ENCODE measurements at regions not wholly inside any gene's neighbourhood (a gene's known extent, or its start where the extent isn't known, plus 50 kb on each side); places are given as distances from the start of the nearest gene placed in this dataset.

GRCh38 chr4:156456830-156457229, 503.2 kb upstream of the CTSO start:
- Histone ChIP-seq H3K27ac (no peak overlapping the region), H3K36me3 (no peaks in the 10 kb centered on the region), H3K27me3 (no peaks in the 10 kb centered on the region), H3K9me3 (no peaks in the 10 kb centered on the region), H3K4me3 (no peak overlapping the region), H3K4me1 (no peaks in the 10 kb centered on the region)
- intact Hi-C loops (cut with DNase I), result no loop called here
- DNase-seq, result no peak
- TF ChIP-seq POLR2A (IDR thresholded peaks at IDR 0.05), result no peak
- no peak for TF ChIP-seq POLR2AphosphoS5 (IDR thresholded peaks at IDR 0.05)
- no peak for TF ChIP-seq EP300 (IDR thresholded peaks at IDR 0.05)
- TF ChIP-seq, protein P1, sequence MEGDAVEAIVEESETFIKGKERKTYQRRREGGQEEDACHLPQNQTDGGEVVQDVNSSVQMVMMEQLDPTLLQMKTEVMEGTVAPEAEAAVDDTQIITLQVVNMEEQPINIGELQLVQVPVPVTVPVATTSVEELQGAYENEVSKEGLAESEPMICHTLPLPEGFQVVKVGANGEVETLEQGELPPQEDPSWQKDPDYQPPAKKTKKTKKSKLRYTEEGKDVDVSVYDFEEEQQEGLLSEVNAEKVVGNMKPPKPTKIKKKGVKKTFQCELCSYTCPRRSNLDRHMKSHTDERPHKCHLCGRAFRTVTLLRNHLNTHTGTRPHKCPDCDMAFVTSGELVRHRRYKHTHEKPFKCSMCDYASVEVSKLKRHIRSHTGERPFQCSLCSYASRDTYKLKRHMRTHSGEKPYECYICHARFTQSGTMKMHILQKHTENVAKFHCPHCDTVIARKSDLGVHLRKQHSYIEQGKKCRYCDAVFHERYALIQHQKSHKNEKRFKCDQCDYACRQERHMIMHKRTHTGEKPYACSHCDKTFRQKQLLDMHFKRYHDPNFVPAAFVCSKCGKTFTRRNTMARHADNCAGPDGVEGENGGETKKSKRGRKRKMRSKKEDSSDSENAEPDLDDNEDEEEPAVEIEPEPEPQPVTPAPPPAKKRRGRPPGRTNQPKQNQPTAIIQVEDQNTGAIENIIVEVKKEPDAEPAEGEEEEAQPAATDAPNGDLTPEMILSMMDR (IDR thresholded peaks at IDR 0.05), result no peak
- WGBS, 2 donors, result 52 to 78% methylated on average over 2 of the region's 2 CpGs

DNA sequence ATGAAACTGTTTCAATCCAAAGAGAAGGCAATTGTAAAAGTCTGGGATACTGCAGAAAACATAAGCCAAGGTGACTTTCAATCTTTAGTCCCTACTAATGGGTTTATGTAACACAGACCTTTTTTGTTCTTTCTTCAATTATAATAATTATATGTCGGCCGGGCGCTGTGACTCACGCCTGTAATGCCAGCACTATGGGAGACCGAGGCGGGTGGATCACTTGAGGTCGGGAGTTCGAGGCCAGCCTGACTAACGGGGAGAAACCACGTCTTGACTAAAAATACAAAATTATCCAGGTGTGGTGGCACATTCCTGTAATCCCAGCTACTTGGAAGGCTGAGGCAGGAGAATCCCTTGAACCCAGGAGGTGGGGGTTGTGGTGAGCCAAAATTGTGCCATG, 489.8 kb upstream of the CTSO start:
- H3K27me3 ChIP-seq, result no peaks in the 10 kb centered on the region
- DNase-seq, result no peak
- H3K9me3 ChIP-seq, result no peaks in the 10 kb centered on the region
- no peak overlapping the region for H3K27ac ChIP-seq
- TF ChIP-seq POLR2A (IDR thresholded peaks at IDR 0.05) (no peak), POLR2AphosphoS5 (IDR thresholded peaks at IDR 0.05) (no peak)
- TF ChIP-seq, protein P1 (IDR thresholded peaks at IDR 0.05), result no peak
- H3K4me3 ChIP-seq, result no peak overlapping the region
- intact Hi-C loops (cut with DNase I), result no loop called here
- H3K4me1 ChIP-seq, result no peaks in the 10 kb centered on the region
- WGBS, 2 donors, result 94 to 95% methylated on average over 10 of the region's 10 CpGs
- H3K36me3 ChIP-seq, result no peaks in the 10 kb centered on the region

- no peaks in the 10 kb centered on the region for H3K9me3 ChIP-seq
- no peak for DNase-seq
- intact Hi-C loops (cut with DNase I), result no loop called here
- no peak overlapping the region for H3K27ac ChIP-seq
- H3K4me1 ChIP-seq, result no peaks in the 10 kb centered on the region
- H3K4me3 ChIP-seq, result no peak overlapping the region
- no peaks in the 10 kb centered on the region for H3K36me3 ChIP-seq
- H3K27me3 ChIP-seq, result no peaks in the 10 kb centered on the region
- TF ChIP-seq EP300 (IDR thresholded peaks at IDR 0.05), result no peak
- TF ChIP-seq, protein P1 (IDR thresholded peaks at IDR 0.05), result no peak
- TF ChIP-seq POLR2AphosphoS5 (IDR thresholded peaks at IDR 0.05), result no peak
- TF ChIP-seq POLR2A (IDR thresholded peaks at IDR 0.05), result no peak
Observed at GRCh38 chr4:156442912-156443311, 489.2 kb upstream of the CTSO start.

GRCh38 chr4:156439576-156440200, 486.0 kb upstream of the CTSO start:
- no peaks in the 10 kb centered on the region for H3K36me3 ChIP-seq
- no peaks in the 10 kb centered on the region for H3K9me3 ChIP-seq
- H3K27me3 ChIP-seq, result no peaks in the 10 kb centered on the region
- H3K4me3 ChIP-seq, result no peak overlapping the region
- intact Hi-C loops (cut with DNase I), result no loop called here
- no peak overlapping the region for H3K27ac ChIP-seq
- H3K4me1 ChIP-seq, result no peaks in the 10 kb centered on the region
- TF ChIP-seq POLR2AphosphoS5 (IDR thresholded peaks at IDR 0.05), result no peak
- no peak for TF ChIP-seq EP300 (IDR thresholded peaks at IDR 0.05)
- TF ChIP-seq POLR2A (IDR thresholded peaks at IDR 0.05), result no peak
- TF ChIP-seq, protein P1 (IDR thresholded peaks at IDR 0.05), result no peak
- no peak for DNase-seq
- WGBS, 2 donors, result 85% methylated on average over 4 of the region's 4 CpGs

DNA sequence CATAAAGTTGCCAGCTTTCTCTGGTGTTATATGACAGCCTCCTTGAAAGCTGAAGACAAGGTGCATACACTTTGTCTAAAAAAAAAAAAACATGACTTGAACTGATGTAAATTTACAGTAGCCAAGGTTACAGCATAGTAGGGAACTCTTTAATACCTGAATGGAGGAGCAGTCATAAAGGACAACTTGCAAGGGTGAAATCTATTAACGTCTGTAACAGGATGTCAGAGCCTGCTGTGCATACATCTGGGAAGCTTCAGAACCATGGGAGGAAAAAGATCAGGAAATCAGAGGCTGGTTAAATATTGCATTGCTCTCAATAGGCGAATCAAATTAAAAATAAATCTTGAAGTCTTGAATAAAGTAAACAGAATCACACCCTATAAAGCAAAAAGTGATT, 484.0 kb upstream of the CTSO start:
- 12 to 46% methylated on average over 2 of the region's 2 CpGs for WGBS, 2 donors
- intact Hi-C loops (cut with DNase I), result no loop called here
- no peaks in the 10 kb centered on the region for H3K36me3 ChIP-seq
- no peak overlapping the region for H3K4me3 ChIP-seq
- DNase-seq, result no peak
- no peak overlapping the region for H3K27ac ChIP-seq
- no peaks in the 10 kb centered on the region for H3K4me1 ChIP-seq
- no peaks in the 10 kb centered on the region for H3K27me3 ChIP-seq
- H3K9me3 ChIP-seq, result no peaks in the 10 kb centered on the region
- TF ChIP-seq POLR2AphosphoS5 (IDR thresholded peaks at IDR 0.05) (no peak), EP300 (IDR thresholded peaks at IDR 0.05) (no peak)
- TF ChIP-seq, protein P1 (IDR thresholded peaks at IDR 0.05), result no peak

All from sigmoid colon (tissue), 6 donors.